ENCODE measurements at regions not wholly inside any gene's neighbourhood (a gene's known extent, or its start where the extent isn't known, plus 50 kb on each side); places are given as distances from the start of the nearest gene placed in this dataset.

- no peak for TF ChIP-seq ZSCAN5A (CRISPR knock-in tag; IDR thresholded peaks at IDR 0.05; ENCODE audit: borderline replicate concordance)
- no peak for TF ChIP-seq CTCF (CRISPR knock-in tag; IDR thresholded peaks at IDR 0.05)
- no peak for TF ChIP-seq MLX (CRISPR knock-in tag; IDR thresholded peaks at IDR 0.05)
- no peak for TF ChIP-seq NCOA2 (CRISPR knock-in tag; IDR thresholded peaks at IDR 0.05)
- no peak for TF ChIP-seq FOXO4 (CRISPR knock-in tag; conservative IDR thresholded peaks at IDR 0.05)
- no peak for TF ChIP-seq ZBTB21 (CRISPR knock-in tag; IDR thresholded peaks at IDR 0.05)
- TF ChIP-seq ZNF225 (CRISPR knock-in tag; IDR thresholded peaks at IDR 0.05) = no peak
- no peak for TF ChIP-seq CEBPB (IDR thresholded peaks at IDR 0.05; ENCODE audit: borderline replicate concordance, low read depth, low read length)
- TF ChIP-seq TP53 (CRISPR knock-in tag; conservative IDR thresholded peaks at IDR 0.05) = no peak
These were observed 196.4 kb upstream of the TENM4 start for GRCh38 chr11:79637219-79637618.
